CD4-positive, alpha-beta T cell treated with Interleukin-21 for 1 hour (primary cell): ENCODE measurements at regions not wholly inside any gene's neighbourhood (a gene's known extent, or its start where the extent isn't known, plus 50 kb on each side); places are given as distances from the start of the nearest gene placed in this dataset.

Experiments used
- DNase-seq: peaks from one replicate; pipeline ENCODE4 v3.0.0-alpha.2; 2020

DNA sequence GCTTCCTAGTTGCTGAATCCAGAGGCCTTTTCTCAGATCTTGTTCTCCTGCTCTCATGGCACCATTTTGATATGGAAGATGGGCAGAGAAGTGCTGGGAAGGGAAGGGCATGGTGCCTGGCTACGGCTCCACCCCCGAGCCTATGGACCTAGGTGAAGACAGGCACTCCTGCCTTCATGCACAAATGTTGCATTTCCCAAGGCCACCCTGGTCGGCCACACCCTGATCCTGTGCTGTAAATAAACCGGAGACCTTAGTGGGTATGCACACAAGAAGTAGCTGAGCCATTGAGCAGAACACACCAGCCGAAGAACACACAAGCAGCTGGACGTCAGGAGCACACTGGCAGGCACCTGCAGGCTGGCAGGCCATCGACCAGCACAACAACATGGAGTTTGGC lies 261.6 kb downstream of the SHQ1 start:
- DNase-seq: no peak

GRCh38 chr3:72585966-72586365 lies 262.3 kb downstream of the SHQ1 start:
- no peak for DNase-seq

- no peak for DNase-seq
These were observed 264.0 kb downstream of the SHQ1 start for GRCh38 chr3:72584262-72584661.

DNA sequence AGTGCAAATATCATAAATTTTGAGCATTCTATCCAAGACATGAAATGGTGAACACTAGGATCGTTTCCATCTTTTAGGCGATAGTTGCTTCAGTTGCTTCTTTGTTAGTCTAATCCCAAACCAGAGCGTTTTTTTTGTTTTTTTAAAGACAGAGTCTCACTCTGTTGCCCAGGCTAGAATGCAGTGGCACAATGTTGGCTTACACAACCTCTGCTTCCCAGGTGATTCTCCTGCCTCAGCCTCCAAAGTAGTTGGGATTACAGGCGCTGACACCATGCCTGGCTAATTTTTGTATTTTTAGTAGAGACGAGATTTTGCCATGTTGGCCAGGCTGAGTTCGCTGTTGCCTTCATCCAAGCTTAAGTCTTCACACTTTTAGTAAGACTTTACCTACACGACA lies 265.3 kb downstream of the SHQ1 start:
- DNase-seq: no peak

DNA sequence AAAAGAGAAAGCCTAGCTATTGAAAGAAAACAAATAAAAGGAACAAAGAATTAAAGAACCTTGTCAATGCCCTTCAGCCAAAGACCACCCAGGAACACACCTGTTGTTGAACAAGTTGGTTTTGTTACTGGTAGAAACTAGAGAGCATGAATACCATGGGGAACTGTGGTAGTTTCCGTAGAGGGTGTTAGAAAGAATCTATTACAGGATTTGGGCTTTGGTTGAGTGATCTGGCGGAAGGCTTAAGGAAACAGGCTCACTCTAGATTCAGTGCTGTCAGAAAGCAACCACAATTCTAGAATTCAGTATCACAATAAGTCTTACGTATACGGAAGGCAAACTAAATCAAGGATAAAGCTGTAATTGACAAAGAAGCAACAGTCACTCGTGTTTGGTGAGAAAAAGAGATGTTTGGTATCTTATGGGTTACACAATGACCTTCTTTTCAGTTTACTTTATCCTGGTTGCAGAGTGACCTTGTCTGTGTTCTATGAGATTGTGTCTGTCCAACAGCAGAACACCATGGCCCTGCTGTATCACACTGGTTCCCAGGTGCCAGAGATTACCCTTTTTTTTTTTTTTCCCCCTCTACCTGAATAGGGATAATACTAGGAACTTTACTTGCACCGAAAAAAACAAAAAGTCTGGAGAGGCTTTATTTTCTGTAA lies 265.9 kb downstream of the SHQ1 start:
- no peak for DNase-seq

GRCh38 chr3:72580900-72581299 lies 267.3 kb downstream of the SHQ1 start:
- no peak for DNase-seq

GRCh38 chr3:72580246-72580756 lies 267.9 kb downstream of the SHQ1 start:
- DNase-seq: no peak

GRCh38 chr3:72579581-72580245 lies 268.5 kb downstream of the SHQ1 start:
- no peak for DNase-seq

DNA sequence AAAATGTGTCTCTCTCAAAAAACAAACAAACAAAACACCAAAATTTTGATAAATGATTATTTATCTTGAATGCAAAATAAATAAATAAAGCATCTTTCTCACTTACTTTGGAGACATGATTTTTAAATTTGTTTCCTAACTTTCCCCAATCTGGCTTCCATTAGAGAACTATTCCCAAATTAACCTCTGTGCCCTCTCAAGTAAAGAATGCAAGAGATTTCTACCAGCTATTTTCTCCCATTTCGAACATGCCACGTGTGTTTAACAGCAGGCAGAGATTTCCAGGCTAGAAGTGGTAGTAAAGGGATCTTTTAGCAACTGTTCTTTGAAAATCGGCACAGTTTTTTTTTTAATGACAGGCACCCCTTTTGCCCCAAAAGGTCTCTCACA lies 269.1 kb downstream of the SHQ1 start:
- no peak for DNase-seq

DNA sequence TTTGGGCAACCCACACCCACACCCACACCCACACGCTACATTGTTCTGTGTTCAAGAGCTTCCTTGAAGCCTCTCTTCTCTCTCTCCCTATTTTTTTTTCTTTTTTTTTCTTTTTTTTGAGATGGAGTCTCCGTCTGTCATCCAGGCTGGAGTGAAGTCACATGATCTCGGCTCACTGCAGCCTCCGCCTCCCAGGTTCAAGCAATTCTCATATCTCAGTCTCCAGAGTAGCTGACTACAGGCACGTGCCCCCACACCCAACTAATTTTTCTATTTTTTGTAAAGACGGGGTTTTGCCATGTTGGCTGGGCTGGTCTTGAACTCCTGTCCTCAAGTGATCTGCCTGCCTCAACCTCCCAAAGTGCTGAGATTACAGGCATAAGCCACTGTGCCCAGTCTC lies 271.1 kb downstream of the SHQ1 start:
- DNase-seq: no peak

DNA sequence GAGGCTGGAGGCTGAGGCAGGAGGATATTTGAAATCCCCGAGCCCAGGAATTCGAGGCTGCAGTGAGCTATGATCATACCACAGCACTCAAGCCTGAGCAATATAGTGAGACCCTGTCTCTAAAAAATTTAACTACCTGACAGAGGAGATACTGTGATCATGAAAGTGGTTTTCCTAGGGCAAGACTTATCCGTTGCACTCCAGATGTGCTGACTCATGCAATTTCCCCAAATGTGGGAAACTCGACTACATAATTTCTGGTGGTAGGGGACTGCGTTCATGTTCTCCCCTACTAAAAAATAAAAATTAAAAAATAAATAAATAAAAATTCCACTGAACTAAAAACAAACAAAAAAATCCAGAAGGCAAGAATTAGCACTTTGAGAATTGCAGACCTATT lies 271.7 kb downstream of the SHQ1 start:
- DNase-seq: no peak

GRCh38 chr3:72574144-72574543 lies 274.1 kb downstream of the SHQ1 start:
- no peak for DNase-seq

DNA sequence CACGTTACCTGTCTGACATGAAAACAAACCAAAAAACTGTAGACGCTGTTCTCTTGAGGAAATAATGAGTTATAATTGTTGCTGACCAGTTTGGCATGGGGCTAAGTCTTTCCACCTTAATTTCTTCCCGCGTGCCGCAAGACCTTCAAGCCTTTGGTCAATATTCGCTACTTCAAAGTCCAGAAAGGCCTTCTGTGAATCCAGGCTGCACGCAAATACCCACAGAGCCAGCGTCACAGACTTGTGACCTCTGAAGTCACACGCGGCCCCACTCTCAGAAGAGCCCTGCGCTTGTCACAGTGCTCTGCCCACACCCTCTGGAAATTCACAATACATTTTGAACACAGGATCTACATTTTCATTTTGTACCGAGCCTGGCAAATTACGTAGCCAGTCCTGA lies 275.2 kb downstream of the SHQ1 start:
- no peak for DNase-seq

DNA sequence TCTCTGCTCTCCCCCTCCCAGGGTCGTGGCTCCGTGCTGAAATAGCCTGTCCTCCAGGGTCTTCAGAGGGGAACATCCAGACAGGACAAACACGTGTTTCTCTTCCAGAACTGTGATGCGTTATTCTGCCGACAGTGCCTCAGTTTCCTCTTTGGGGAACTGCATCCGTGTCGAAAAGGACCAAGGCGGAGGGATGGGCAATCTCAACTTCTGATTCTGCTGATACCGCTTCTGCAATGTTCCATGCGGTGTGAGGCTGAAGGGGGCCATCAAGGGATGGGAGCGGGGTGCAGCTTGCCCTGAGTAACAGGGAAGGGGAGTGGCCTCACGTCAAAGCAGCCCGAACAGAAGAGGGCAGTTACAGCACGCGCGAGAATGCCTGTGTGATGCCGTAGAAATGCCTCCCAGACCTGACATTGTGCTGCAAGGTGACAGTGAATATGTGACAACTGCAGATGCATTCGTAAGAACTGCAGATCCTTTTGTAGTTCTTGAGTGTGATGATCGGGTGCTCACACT lies 275.7 kb downstream of the SHQ1 start:
- DNase-seq: no peak

DNA sequence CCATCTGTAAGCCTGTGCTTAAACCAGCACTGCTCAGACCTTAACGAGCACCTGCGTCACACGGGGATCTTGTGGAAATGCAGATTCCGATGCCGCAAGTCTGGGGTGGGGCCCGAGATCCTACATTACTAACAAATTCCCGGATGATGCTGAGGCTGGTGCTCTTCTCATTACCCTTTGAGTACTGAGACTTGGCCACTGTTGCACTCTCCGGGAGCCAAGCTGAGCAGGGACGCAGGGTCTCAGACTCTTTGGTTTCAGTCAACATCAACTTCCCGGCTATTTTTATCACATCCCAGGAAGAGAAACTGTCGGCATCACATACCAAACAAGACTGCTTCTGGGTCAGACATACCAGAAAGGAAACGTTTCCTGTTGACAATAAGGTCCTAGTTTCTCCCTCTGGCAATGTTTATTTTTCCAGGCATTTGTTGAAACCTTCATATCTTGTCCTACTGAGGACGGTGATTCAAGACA lies 276.6 kb downstream of the SHQ1 start:
- no peak for DNase-seq

- no peak for DNase-seq
These were observed 277.2 kb downstream of the SHQ1 start for GRCh38 chr3:72571052-72571451.

DNA sequence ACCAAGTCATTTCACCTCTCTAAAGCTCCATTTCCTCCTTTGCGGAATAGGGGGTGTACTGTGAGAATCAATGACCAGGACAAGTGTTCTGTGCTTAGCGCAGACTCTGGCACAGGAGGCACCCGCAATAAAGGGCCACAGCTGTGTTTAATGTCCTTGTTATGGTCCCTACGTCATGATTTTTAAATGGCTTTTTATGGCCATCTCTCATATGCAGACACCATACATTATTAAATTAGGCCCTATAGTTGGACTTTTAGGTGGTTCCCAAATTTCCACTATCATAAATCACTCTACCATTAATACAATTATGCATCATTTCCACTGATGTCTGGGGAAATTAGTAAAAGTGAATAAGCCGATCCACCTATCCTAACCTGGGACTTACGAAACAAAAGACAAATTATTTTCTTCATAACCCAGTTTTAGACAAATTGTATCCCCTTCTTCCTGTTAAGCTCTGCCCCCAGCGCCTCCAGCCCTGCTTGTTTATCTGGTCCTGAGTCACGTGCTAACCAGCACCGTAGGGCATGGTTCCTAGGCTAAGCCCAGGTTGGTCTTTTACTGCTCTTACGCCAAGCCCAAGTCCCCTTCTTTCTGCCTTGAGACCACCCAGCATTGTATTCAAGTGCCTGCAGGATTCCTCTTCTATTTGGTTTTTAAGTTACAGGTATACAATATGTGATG lies 278.3 kb downstream of the SHQ1 start:
- no peak for DNase-seq

DNA sequence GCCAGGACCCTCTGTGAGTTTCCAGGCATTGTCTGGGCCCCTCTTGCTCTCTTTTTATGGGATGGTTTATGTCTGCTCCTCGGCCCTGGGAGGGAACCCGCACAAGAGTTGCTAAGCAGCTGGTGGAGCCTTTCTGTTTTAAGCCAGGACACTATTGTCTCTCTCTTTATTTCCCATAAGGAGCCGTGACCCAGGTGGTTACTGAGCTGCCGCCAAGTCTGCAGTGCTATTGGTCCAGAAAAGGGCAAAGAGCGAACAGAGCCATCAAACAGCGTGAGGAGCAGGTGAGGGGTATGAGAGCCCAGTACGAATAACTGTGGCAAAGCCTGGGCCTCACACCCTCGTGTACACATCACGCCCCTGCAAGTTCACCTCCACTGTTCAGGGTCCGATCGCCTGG lies 280.2 kb downstream of the SHQ1 start:
- no peak for DNase-seq

DNA sequence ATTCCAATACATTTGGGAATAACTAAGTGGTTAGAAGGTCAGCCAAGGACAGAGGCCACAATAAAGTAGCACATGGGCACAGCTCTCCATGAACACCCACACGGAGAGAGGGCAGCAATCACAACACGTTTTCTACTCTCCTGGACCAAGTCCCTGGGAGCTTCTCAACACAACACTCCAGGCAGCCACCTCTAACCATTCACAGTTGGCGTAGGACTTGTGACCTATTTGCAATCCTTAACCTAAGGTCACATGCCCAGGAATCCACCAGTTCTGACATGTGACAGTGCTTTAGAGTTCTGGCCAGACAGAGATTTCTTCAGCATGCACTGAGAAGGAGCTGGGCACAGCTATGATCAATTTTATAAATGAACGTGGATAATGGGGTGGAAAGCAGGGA lies 280.8 kb downstream of the SHQ1 start:
- no peak for DNase-seq

- DNase-seq: no peak
These were observed 282.7 kb downstream of the SHQ1 start for GRCh38 chr3:72565593-72565992.

DNA sequence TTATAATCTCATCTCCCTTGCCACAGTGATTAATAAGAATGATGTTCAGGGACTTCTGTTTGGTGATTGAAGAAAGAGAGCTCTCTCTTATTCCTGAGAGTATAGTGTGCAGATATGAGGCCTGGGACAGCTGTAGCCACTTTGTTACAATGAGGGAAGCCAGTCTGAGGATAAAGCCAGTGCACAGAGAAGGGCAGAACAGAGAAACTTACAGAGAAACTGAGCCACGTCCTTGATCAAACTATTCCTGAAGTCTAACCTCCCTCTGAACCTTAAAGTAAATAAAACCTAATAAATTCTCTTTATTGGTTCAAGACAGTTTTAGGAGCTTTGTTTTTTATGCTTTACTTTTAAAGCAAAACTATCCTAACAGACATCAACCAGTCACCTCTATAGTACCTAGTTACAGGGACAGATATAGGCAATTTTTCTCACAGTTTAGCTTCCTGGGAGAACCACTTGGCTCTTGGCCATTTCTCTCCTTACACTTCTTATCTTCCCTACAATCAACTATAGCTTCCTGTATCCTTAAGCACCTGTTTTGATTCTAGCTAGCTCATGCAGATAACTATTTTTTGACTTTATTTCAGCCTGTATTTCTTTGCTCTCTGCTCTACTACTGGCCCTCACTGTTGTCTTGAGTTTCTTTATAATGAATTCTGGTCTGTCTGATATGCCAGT lies 284.4 kb downstream of the SHQ1 start:
- no peak for DNase-seq

DNA sequence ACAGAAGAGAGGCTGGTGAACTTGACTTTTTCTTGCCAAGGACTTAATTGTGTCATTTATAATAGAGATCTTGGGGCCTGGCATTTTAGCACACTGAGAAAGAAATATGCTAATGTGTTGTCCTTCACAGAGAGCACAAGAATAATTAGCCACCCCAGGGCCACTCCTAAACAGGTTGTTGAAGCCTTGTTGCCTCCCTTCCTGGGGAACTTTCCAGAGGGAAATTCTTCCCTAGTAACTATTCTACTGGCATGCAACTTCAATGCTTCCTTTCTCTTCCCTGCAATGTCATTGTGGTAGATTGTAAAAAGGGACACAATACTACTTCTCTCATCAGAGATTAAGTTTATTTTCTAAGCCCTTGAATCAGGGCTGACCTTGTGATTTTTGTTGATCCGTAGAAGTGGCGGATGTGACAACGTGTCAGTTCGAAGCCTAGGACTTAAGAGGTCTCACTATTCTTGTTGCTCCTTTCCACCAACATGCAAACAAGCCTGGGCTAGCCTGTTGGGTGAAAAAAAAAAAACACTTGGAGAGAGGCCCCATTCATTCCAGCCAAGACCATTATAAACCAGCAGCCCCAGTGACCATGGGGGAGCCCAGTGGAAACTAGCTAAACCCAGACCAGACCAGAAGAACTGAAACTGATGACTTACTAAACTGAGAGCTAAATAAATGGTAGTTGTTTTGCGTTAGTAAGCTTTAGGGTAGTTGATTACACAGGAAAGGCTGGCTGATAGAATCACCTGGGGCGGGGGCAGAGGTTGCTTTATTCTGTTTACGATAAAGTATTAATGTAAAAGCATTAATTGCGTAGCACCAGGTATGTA lies 287.2 kb downstream of the SHQ1 start:
- DNase-seq: no peak
